COLO829 (cell line): ENCODE measurements at regions not wholly inside any gene's neighbourhood (a gene's known extent, or its start where the extent isn't known, plus 50 kb on each side); places are given as distances from the start of the nearest gene placed in this dataset.
"Not testable (repeated sequence)": the region's sequence is repeated elsewhere in the genome, so short reads cannot be mapped to it uniquely, and the experiment has no call there.

Experiments used
- DNase-seq: peaks from one replicate; pipeline ENCODE4 v3.0.0; 2012; ENCODE audit warnings: low spot score

- not testable (repeated sequence) for DNase-seq
These were observed 133.2 kb downstream of the ATXN3L start for GRCh38 chrX:13186643-13187042.

GRCh38 chrX:13180807-13181206 is 136.4 kb upstream of the FAM9C start:
- DNase-seq = no peak

- DNase-seq = no peak
These were observed 135.2 kb upstream of the FAM9C start for GRCh38 chrX:13179586-13179985.

GRCh38 chrX:13179100-13179499 is 134.7 kb upstream of the FAM9C start:
- DNase-seq = no peak

- no peak for DNase-seq
These were observed 133.6 kb upstream of the FAM9C start for GRCh38 chrX:13177921-13178566.

GRCh38 chrX:13175056-13175455 is 130.6 kb upstream of the FAM9C start:
- DNase-seq = no peak

GRCh38 chrX:13170966-13171558 is 126.6 kb upstream of the FAM9C start:
- no peak for DNase-seq

GRCh38 chrX:13169684-13170083 is 125.3 kb upstream of the FAM9C start:
- DNase-seq = no peak

GRCh38 chrX:13168269-13168668 is 123.8 kb upstream of the FAM9C start:
- DNase-seq = no peak

- peak; percentile 2 for DNase-seq
These were observed 123.2 kb upstream of the FAM9C start for GRCh38 chrX:13167481-13168231.

- no peak for DNase-seq
These were observed 121.1 kb upstream of the FAM9C start for GRCh38 chrX:13165266-13166189.

GRCh38 chrX:13164611-13165010 is 120.2 kb upstream of the FAM9C start:
- DNase-seq = no peak

GRCh38 chrX:13162772-13163410 is 118.5 kb upstream of the FAM9C start:
- no peak for DNase-seq

- no peak for DNase-seq
These were observed 115.5 kb upstream of the FAM9C start for GRCh38 chrX:13159886-13160285.

GRCh38 chrX:13158911-13159310 is 114.5 kb upstream of the FAM9C start:
- no peak for DNase-seq

- not testable (repeated sequence) for DNase-seq
These were observed 111.1 kb upstream of the FAM9C start for GRCh38 chrX:13155550-13155949.

- DNase-seq = no peak
These were observed 109.4 kb upstream of the FAM9C start for GRCh38 chrX:13153796-13154195.

- no peak for DNase-seq
These were observed 108.2 kb upstream of the FAM9C start for GRCh38 chrX:13152518-13153185.

- no peak for DNase-seq
These were observed 107.6 kb upstream of the FAM9C start for GRCh38 chrX:13151828-13152517.

- DNase-seq = no peak
These were observed 105.4 kb upstream of the FAM9C start for GRCh38 chrX:13149702-13150350.
